Gastrocnemius medialis (tissue), 4 donors: ENCODE measurements at regions not wholly inside any gene's neighbourhood (a gene's known extent, or its start where the extent isn't known, plus 50 kb on each side); places are given as distances from the start of the nearest gene placed in this dataset.

ENCODE experiments used
- CTCF ChIP-seq, 5 experiments: fragments of 450-650 bp in 3 of 5; fragments of 200-600 bp in 2 of 5; sonication (generic) in 2 of 5; IDR thresholded peaks in 4 of 5; conservative IDR thresholded peaks in 1 of 5; 1 replicate in 4 of 5; 2 replicates in 1 of 5; pipeline ENCODE4 v1.5.1; 2016 to 2019; ENCODE audit warnings: antibody characterized with exemption in 5 of 5, mild to moderate bottlenecking in 3 of 5, moderate library complexity in 3 of 5
- POLR2A ChIP-seq, 2 donors: fragments of 450-650 bp; IDR thresholded peaks; one replicate each; pipeline ENCODE4 v1.6.1; 2017; ENCODE audit warnings: antibody characterized with exemption in 2 of 2, mild to moderate bottlenecking in 2 of 2, moderate library complexity in 2 of 2

DNA sequence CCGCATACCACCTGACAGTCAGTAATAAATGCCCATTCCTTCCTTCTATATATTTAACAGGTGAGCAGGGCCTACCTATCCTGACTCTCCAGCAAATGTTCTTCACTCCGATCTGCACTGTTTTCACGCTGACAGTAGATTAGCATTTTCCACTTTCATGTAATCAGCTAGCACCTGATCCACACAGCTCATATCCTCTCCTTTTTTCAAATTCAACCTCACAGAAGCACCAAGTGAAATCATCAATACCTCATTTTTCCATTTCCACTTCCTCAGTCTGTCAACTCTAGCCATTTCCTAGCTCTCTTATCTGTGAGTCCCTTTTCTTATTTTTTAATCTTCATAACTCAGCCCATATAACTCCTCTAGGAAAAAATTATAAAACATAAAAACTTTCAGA lies 402.8 kb downstream of the ZEB2 start:
- TF ChIP-seq CTCF (IDR thresholded peaks at IDR 0.05 in 4 of 5, conservative IDR thresholded peaks at IDR 0.05 in 1 of 5) (no peak), POLR2A (IDR thresholded peaks at IDR 0.05) (no peak)
